ENCODE measurements at regions not wholly inside any gene's neighbourhood (a gene's known extent, or its start where the extent isn't known, plus 50 kb on each side); places are given as distances from the start of the nearest gene placed in this dataset.

DNA sequence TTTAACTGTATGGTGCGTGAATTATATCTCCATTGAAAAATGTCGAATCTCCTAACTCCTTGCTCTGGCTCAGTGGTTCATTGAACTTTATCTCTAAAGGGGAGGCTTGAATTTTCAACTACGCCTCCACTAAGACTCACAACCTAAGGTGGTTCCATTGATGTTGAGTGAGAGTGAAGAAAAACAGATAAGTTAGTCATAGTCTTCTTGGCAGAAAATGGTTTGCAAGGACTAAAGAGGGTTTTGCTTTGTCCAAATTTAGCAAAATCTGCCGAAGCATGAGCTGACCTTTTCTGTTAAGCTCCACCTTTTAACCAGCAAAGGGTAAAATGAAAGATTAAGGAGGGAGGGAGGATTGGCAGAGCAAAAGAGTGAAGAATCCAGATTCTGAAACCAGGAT lies 290.2 kb upstream of the SPTLC3 start:
- H3K4me3 ChIP-seq (ENCODE audit: low read length) = no peak overlapping the region
- no peaks in the 10 kb centered on the region for H3K27me3 ChIP-seq (ENCODE audit: control insufficient read depth, low read length)
- no peaks in the 10 kb centered on the region for H3K79me2 ChIP-seq (ENCODE audit: control insufficient read depth, low read length)
- H3K9me3 ChIP-seq (ENCODE audit: control insufficient read depth, insufficient read depth, low read length) = no peaks in the 10 kb centered on the region
- TF ChIP-seq, protein P1, sequence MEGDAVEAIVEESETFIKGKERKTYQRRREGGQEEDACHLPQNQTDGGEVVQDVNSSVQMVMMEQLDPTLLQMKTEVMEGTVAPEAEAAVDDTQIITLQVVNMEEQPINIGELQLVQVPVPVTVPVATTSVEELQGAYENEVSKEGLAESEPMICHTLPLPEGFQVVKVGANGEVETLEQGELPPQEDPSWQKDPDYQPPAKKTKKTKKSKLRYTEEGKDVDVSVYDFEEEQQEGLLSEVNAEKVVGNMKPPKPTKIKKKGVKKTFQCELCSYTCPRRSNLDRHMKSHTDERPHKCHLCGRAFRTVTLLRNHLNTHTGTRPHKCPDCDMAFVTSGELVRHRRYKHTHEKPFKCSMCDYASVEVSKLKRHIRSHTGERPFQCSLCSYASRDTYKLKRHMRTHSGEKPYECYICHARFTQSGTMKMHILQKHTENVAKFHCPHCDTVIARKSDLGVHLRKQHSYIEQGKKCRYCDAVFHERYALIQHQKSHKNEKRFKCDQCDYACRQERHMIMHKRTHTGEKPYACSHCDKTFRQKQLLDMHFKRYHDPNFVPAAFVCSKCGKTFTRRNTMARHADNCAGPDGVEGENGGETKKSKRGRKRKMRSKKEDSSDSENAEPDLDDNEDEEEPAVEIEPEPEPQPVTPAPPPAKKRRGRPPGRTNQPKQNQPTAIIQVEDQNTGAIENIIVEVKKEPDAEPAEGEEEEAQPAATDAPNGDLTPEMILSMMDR (IDR thresholded peaks at IDR 0.05; ENCODE audit: low read depth, low read length, poor library complexity, severe bottlenecking) = no peak
- no peak for TF ChIP-seq EZH2phosphoT487 (IDR thresholded peaks at IDR 0.05; ENCODE audit: borderline replicate concordance, low read length)
- no peak overlapping the region for H3K4me2 ChIP-seq (ENCODE audit: low read length)
- no peak overlapping the region for H3K27ac ChIP-seq (ENCODE audit: low read depth, low read length)
- H4K20me1 ChIP-seq (ENCODE audit: control insufficient read depth, insufficient read depth, low read depth, low read length) = no peaks in the 10 kb centered on the region
- H3K36me3 ChIP-seq (ENCODE audit: control insufficient read depth, low read length) = no peaks in the 10 kb centered on the region
- H3K9me2 ChIP-seq (replicated peaks; ENCODE audit: control insufficient read depth, low read length) = no peaks in the 10 kb centered on the region
- H3F3A ChIP-seq (ENCODE audit: control insufficient read depth, insufficient read depth) = no peaks in the 10 kb centered on the region
- no peaks in the 10 kb centered on the region for H3K4me1 ChIP-seq (ENCODE audit: control insufficient read depth, low read length)

DNA sequence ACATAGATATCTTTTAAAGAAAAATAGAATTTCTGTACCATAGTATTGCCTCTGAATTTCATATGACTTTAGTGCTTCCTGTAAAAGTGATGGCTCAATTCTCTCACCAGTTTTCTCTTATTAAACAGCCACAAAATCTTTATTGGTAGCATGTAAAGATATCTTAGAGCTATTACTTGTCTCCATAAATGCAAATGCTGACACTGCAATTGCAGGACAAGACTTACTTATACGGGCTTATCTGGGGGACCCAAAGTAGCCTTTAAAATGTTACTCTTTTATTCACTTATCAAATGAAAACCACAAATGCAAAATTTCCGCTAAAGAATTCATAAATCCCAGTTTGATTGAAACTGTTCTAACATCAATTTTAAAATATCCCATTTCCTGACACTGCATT lies 287.1 kb upstream of the SPTLC3 start:
- H4K20me1 ChIP-seq (ENCODE audit: control insufficient read depth, insufficient read depth, low read depth, low read length) = no peaks in the 10 kb centered on the region
- TF ChIP-seq, protein P1 (IDR thresholded peaks at IDR 0.05; ENCODE audit: low read depth, low read length, poor library complexity, severe bottlenecking) = no peak
- no peak for TF ChIP-seq EZH2phosphoT487 (IDR thresholded peaks at IDR 0.05; ENCODE audit: borderline replicate concordance, low read length)
- H3K9me2 ChIP-seq (replicated peaks; ENCODE audit: control insufficient read depth, low read length) = no peaks in the 10 kb centered on the region
- no peaks in the 10 kb centered on the region for H3K4me1 ChIP-seq (ENCODE audit: control insufficient read depth, low read length)
- no peaks in the 10 kb centered on the region for H3K9me3 ChIP-seq (ENCODE audit: control insufficient read depth, insufficient read depth, low read length)
- no peak overlapping the region for H3K4me3 ChIP-seq (ENCODE audit: low read length)
- H3K36me3 ChIP-seq (ENCODE audit: control insufficient read depth, low read length) = no peaks in the 10 kb centered on the region
- no peaks in the 10 kb centered on the region for H3K27me3 ChIP-seq (ENCODE audit: control insufficient read depth, low read length)
- H3K4me2 ChIP-seq (ENCODE audit: low read length) = no peak overlapping the region
- H3F3A ChIP-seq (ENCODE audit: control insufficient read depth, insufficient read depth) = no peaks in the 10 kb centered on the region
- H3K79me2 ChIP-seq (ENCODE audit: control insufficient read depth, low read length) = no peaks in the 10 kb centered on the region
- H3K27ac ChIP-seq (ENCODE audit: low read depth, low read length) = no peak overlapping the region

DNA sequence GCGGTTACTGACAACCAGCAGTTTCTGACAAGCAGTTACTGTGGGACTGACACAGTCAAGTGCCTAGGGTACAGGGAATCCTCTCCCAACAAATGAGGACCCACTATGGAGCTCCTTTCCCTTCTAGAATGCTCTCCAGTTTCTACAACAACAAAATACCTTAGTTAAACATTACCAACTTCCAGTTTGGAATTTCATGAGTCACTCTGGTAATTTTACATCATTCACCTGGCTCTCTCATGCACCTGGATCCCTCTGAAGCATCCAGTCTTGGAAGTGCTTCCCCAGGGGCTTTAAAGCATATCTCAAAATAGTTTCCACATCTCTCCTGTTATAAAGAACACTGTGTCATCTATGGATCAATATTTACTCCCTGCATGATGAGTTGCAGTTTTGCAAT lies 286.7 kb upstream of the SPTLC3 start:
- Histone ChIP-seq H3K9me2 (replicated peaks; ENCODE audit: control insufficient read depth, low read length) (no peaks in the 10 kb centered on the region), H3K9me3 (ENCODE audit: control insufficient read depth, insufficient read depth, low read length) (no peaks in the 10 kb centered on the region), H4K20me1 (ENCODE audit: control insufficient read depth, insufficient read depth, low read depth, low read length) (no peaks in the 10 kb centered on the region), H3K4me1 (ENCODE audit: control insufficient read depth, low read length) (no peaks in the 10 kb centered on the region), H3K79me2 (ENCODE audit: control insufficient read depth, low read length) (no peaks in the 10 kb centered on the region), H3K27me3 (ENCODE audit: control insufficient read depth, low read length) (no peaks in the 10 kb centered on the region), H3K36me3 (ENCODE audit: control insufficient read depth, low read length) (no peaks in the 10 kb centered on the region), H3K27ac (ENCODE audit: low read depth, low read length) (no peak overlapping the region), H3K4me2 (ENCODE audit: low read length) (no peak overlapping the region), H3K4me3 (ENCODE audit: low read length) (no peak overlapping the region), H3F3A (ENCODE audit: control insufficient read depth, insufficient read depth) (no peaks in the 10 kb centered on the region)
- no peak for TF ChIP-seq EZH2phosphoT487 (IDR thresholded peaks at IDR 0.05; ENCODE audit: borderline replicate concordance, low read length)
- TF ChIP-seq, protein P1 (IDR thresholded peaks at IDR 0.05; ENCODE audit: low read depth, low read length, poor library complexity, severe bottlenecking) = no peak

DNA sequence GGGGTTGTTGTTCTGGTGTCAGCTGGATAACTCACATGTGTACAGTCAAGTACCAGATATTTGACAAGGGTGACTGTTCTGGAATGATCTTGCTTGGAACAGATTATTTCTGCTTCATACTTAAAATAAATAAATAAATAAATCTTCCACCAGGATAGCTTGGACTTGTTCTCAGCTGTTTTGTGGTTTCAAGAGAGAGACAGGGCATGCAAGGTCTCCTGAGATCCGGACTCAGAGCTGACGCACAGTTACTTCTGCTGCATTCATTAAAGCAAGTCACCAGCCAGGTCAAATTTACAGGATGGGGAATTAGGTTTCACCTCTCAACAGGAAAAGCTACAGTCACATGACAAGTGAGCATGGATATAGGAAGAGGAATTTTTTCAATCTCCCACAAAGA lies 285.0 kb upstream of the SPTLC3 start:
- Histone ChIP-seq H3K36me3 (ENCODE audit: control insufficient read depth, low read length) (no peaks in the 10 kb centered on the region), H3F3A (ENCODE audit: control insufficient read depth, insufficient read depth) (no peaks in the 10 kb centered on the region), H3K4me1 (ENCODE audit: control insufficient read depth, low read length) (no peaks in the 10 kb centered on the region), H3K9me2 (replicated peaks; ENCODE audit: control insufficient read depth, low read length) (no peaks in the 10 kb centered on the region), H3K4me2 (ENCODE audit: low read length) (no peak overlapping the region), H3K27ac (ENCODE audit: low read depth, low read length) (no peak overlapping the region), H3K9me3 (ENCODE audit: control insufficient read depth, insufficient read depth, low read length) (no peaks in the 10 kb centered on the region), H3K79me2 (ENCODE audit: control insufficient read depth, low read length) (no peaks in the 10 kb centered on the region), H3K4me3 (ENCODE audit: low read length) (no peak overlapping the region), H4K20me1 (ENCODE audit: control insufficient read depth, insufficient read depth, low read depth, low read length) (no peaks in the 10 kb centered on the region), H3K27me3 (ENCODE audit: control insufficient read depth, low read length) (no peaks in the 10 kb centered on the region)
- TF ChIP-seq EZH2phosphoT487 (IDR thresholded peaks at IDR 0.05; ENCODE audit: borderline replicate concordance, low read length) = no peak
- TF ChIP-seq, protein P1 (IDR thresholded peaks at IDR 0.05; ENCODE audit: low read depth, low read length, poor library complexity, severe bottlenecking) = no peak

Measured in DOHH2 (cell line).